GM19023 (cell line): ENCODE measurements at regions not wholly inside any gene's neighbourhood (a gene's known extent, or its start where the extent isn't known, plus 50 kb on each side); places are given as distances from the start of the nearest gene placed in this dataset.
"Not testable (repeated sequence)": the region's sequence is repeated elsewhere in the genome, so short reads cannot be mapped to it uniquely, and the experiment has no call there.

Experiments
- ATAC-seq: cut with Tn5 transposase; IDR thresholded peaks from one replicate; pipeline ENCODE4 v1.9.1; 2021; ENCODE audit warnings: mild to moderate bottlenecking, moderate library complexity; ENCODE audit not compliant: unreplicated experiment

GRCh38 chr6:76856065-76856464 lies 607.2 kb downstream of the HTR1B start:
- no peak for ATAC-seq

GRCh38 chr6:76852776-76853175 lies 610.5 kb downstream of the HTR1B start:
- ATAC-seq = no peak

DNA sequence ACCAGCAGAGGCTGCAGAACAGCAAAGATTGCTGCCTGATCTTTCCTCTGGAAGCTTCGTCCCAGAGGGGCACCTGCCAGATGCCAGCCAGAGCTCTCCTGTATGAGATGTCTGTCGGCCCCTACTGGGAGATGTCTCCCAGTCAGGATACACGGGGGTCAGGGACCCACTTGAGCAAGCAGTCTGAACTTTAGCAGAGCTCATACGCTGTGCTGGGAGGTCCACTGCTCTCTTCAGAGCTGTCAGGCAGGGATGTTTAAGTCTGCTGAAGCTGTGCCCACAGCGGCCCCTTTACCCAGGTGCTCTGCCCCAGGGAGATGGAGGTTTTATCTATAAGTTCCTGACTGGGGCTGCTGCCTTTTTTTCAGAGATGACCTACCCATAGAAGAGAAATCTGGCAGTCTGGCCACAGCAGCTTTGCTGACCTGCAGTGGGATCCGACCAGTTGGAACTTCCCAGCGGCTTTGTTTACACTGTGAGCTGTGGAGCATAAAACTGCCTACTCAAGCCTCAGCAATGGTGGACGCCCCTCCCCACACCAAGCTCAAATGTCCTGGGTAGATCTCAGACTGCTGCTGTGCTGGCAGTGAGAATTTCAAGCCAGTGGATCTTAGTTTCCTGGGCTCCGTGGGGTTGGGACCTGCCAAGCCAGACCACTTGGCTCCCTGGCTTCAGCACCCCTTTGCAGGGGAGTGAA lies 613.9 kb downstream of the HTR1B start:
- not testable (repeated sequence) for ATAC-seq

GRCh38 chr6:76843054-76843822 lies 620.1 kb downstream of the HTR1B start:
- ATAC-seq = no peak

DNA sequence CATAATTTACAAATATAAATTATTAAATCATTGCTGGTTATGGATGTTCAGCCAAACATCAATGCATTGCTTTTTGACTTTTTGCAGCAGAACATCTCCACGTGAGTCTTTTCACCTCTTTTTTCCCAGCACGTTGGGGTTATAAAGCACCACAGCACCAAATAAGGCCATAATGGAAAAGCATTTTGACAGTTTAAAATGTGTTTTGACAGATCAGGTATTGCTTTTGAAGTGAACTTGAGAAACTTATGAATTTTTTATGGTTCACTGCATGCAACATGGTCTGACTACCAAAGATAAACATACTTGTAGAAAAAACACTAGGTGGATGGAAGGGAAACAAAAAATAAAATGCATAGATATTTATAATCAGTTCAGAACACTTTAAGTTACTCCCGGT lies 622.4 kb downstream of the HTR1B start:
- ATAC-seq = no peak

- no peak for ATAC-seq
Measured at GRCh38 chr6:76840041-76840745, 623.1 kb downstream of the HTR1B start.

DNA sequence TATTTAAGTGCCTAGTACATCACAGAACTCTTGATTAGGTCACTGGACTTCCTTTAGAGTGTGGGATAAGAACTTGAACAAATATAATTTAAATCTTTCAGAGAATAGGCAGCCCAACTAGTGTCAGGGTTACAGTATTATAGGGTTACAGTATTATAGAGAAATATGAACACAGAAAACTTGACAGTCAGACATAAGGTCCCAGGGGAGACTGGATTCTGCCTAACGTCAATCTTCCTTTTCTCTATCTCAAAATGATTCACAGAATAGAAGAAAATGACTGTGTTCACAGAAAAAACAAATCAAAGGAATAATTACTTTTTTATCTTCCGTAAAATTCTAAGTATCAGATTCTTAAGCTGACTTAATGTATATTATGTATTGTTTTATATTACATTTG lies 623.8 kb downstream of the HTR1B start:
- no peak for ATAC-seq

DNA sequence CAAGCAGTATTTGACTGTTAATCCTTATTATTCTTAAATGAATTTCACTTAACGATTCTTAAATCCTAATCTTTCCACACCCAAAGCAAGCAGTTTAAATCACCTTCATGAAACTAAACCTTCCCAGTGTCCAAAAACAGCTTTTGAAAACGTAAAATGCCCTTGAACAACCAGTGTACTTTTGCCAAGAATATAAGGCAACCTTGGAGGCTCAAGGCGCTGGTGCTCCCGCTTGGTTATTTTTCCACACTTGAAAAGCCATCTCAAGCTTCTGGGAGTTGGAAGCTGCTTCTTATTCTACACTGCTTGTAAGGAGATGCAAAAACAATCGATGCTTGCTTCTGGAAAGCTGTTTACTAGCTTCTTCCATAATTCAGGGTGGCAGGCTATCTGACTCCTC lies 625.7 kb downstream of the HTR1B start:
- no peak for ATAC-seq

DNA sequence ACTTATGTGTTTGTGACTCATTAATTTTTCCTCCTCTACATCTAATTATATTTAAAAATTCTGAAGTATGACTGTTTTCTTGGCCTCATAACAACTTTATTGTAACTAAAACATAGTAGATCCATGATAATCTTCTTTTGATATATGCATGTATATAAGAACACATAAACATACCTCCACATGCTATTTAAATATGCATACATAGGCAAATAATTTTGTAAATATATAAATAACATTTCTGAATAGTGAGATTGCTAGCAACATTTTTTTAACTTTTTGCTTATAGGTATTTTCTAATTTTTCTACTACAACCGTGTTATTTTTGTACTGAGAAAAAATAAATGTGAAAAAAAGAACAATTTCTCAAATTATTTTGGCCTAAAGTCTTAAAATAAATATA lies 627.6 kb downstream of the HTR1B start:
- ATAC-seq = no peak

DNA sequence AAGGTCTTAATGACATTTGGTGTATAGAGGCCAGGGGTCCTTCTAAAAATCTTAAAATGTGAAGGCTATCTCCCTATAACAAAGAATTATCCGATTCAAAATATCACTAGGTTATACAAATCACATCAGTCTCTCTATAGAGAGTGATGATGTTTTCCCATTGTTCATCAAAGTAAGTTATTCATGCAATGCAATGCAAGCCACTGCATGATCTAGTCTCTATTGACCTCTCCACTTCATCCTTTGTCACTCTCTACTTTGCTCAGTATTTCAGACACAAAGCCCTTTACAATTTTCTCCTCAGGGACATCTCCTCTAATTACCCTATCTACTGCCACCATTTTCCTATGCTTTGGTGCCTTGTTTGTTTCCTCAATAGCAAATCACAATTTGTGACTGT lies 628.0 kb downstream of the HTR1B start:
- no peak for ATAC-seq

GRCh38 chr6:76834399-76834798 lies 628.9 kb downstream of the HTR1B start:
- ATAC-seq = no peak

GRCh38 chr6:76831299-76831698 lies 632.0 kb downstream of the HTR1B start:
- no peak for ATAC-seq

DNA sequence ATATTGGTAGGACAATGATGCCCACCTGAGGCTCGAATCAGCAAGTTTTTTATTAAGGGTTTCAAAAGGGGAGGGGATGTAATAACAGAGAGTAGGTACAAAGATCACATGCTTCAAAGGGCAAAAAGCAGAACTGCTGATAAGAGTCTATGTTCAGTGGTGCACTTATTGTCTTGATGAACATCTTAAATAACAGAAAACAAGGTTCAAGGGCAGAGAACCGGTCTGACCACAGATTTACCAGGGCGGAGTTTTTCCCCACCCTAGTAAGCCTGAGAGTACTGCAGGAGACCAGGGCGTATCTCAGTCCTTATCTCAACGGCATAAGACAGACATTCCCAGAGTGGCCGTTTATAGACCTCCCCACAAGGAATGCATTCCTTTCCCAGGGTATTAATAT lies 639.7 kb downstream of the HTR1B start:
- ATAC-seq = not testable (repeated sequence)

DNA sequence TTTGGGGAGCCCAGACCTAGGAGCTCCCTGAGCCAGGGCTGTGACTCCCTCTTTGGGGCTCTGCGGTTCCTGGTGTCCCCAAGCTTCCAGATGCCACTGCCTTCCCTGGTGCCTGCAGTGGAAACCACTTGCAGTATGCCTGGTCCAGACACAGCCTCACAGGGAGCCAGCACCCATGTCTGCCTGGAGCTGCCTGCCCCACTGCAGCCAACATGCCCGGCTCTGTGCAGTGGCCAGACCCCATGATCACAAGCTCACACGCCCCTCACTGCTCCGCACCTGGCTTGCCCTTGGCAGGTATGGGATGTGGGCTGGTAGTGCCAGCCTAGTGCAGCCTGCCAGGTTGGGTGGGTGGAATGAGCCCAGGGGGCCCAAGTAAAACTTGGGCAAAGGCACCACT lies 644.8 kb downstream of the HTR1B start:
- ATAC-seq = no peak

GRCh38 chr6:76817429-76817828 lies 645.9 kb downstream of the HTR1B start:
- no peak for ATAC-seq

DNA sequence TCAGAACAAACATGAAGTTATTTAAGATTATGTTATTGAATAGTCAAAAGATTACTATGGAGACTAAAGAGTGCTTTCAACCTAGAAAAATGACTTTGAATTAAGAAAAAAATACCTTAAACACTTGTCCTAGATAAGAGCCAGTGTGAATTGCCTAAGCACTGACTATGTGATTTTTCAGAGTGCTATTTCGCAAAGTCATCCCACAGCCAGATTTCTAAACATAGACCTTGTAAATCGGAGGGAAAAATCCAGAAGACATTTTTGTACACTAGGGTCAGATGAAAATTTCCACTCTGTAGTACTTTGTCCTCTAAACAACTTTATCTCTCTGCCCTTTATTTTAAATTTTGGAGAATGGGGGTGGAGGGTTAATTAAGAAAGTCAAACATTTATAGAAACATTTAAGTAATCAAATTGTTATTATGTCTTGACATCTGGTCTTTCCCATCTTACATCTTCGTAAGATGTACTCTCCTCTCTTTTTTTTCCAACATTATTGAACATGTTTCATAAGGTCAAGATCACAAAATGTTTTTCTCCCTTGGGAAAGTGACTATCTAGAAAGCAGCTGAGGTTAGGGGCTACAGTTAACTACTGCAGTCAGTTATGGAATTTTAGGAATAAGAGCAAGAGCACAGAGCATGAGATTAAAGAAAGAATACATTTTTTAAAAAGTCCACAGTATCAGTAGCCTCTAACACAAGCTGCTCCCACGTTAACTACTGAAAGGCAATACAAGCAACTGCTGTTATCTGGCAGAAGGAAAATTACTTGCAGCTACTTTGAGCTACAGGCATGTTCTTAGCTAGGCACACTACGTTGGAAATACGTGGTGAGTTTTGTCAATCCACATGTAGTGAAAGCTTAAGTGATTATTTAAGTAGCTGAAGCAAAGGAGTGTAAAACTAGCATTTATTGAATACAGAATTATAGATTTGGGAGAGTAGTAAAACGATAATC lies 648.5 kb downstream of the HTR1B start:
- ATAC-seq = no peak

DNA sequence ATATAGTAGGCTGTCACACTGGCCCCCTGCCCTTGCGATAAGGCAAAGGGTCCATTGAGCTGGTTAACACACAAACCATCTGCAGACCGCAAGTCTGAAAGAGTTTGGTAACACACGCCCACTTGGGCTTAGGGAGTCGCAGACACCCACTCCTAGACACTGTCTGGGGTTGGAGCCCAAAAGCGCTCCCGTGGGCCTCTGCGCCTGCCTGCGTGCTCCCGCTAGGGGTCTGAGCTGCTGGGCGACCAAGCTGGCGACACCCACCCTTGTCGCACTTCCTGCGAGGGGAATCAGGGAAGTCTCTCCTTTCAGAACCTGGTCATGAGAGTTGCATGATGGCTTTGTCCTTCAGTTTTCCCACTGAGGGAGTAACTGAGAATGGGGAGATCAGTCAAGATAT lies 653.0 kb downstream of the HTR1B start:
- no peak for ATAC-seq

DNA sequence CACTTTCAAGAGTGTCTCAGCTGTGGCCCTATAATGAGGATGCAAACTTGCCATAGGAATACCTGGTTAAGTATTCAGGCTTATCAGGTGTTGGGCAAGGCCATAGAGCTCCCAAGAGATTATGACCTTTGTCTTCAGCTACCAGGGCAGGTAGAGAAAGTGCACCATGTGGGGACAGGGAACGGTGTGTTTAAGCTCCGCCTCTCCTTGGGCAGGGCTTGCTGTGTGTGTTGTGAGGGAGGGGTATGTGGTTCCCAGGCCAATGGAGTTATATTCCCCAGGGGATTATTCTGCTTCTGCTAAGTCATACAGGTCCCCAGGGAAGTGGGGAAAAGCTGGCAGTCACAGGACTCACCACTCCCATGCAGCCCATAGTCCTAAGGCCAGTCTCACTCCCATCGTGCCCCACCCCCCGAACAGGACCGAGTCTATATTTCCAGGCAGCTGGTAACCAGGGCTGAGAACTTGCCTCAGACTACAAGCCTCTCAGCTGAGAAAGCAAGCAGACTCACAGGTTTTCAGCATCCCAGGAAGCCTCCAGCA lies 660.2 kb downstream of the HTR1B start:
- no peak for ATAC-seq

- no peak for ATAC-seq
Measured at GRCh38 chr6:76792394-76792793, 670.9 kb downstream of the HTR1B start.

GRCh38 chr6:76790881-76791280 lies 672.4 kb downstream of the HTR1B start:
- ATAC-seq = no peak
